ENCODE measurements at regions not wholly inside any gene's neighbourhood (a gene's known extent, or its start where the extent isn't known, plus 50 kb on each side); places are given as distances from the start of the nearest gene placed in this dataset.

GRCh38 chr5:116361171-116361967 is 213.3 kb downstream of the SEMA6A start:
- Histone ChIP-seq H3K4me3 (ENCODE audit: low read length) (no peak overlapping the region), H3K9ac (ENCODE audit: low read depth, low read length) (no peak overlapping the region), H3K27me3 (ENCODE audit: control insufficient read depth, insufficient read depth, low read length) (no peaks in the 10 kb centered on the region)

GRCh38 chr5:116360008-116360853 is 214.4 kb downstream of the SEMA6A start:
- no peak overlapping the region for H3K4me2 ChIP-seq (ENCODE audit: low read length)
- no peaks in the 10 kb centered on the region for H3K4me1 ChIP-seq (ENCODE audit: control insufficient read depth, insufficient read depth, low read length)
- H3K4me3 ChIP-seq (ENCODE audit: low read length), result no peak overlapping the region
- H3K9ac ChIP-seq (ENCODE audit: low read depth, low read length), result no peak overlapping the region
- H3K9me3 ChIP-seq (replicated peaks; ENCODE audit: low read length), result no peaks in the 10 kb centered on the region
- no peaks in the 10 kb centered on the region for H3K36me3 ChIP-seq (ENCODE audit: insufficient read depth, low read length)
- no peaks in the 10 kb centered on the region for H3K27me3 ChIP-seq (ENCODE audit: control insufficient read depth, insufficient read depth, low read length)

More at GRCh38 chr5:116361171-116361967, 213.3 kb downstream of the SEMA6A start:
- H3K4me1 ChIP-seq (ENCODE audit: control insufficient read depth, insufficient read depth, low read length), result no peaks in the 10 kb centered on the region
- H3K36me3 ChIP-seq (ENCODE audit: insufficient read depth, low read length), result no peaks in the 10 kb centered on the region
- H3K4me2 ChIP-seq (ENCODE audit: low read length), result peak overlapping the region; percentile 20
- H3K9me3 ChIP-seq (replicated peaks; ENCODE audit: low read length), result no peaks in the 10 kb centered on the region

DNA sequence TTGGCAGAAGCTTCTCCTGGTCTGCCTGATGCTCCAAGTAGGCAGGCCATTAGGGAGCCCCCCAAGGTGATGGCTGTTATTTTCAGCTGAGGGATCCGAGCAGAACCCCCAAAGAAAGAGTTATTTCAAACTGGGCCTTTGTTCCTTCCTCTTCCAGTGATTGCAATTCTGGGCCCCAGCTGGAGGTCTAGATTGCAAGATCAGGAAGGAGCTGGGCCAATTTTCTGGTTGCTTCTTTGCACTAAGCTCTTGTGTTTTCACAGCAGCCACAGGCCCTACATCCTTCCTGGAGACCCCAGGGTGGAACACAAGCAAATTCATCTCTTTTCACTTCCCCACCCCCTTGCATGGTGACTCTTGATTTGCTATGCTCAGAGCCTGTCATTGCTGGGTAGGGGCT is 215.0 kb downstream of the SEMA6A start:
- H3K27me3 ChIP-seq (ENCODE audit: control insufficient read depth, insufficient read depth, low read length), result no peaks in the 10 kb centered on the region
- no peak overlapping the region for H3K9ac ChIP-seq (ENCODE audit: low read depth, low read length)
- H3K4me1 ChIP-seq (ENCODE audit: control insufficient read depth, insufficient read depth, low read length), result no peaks in the 10 kb centered on the region
- no peak overlapping the region for H3K4me3 ChIP-seq (ENCODE audit: low read length)
- no peaks in the 10 kb centered on the region for H3K36me3 ChIP-seq (ENCODE audit: insufficient read depth, low read length)
- H3K4me2 ChIP-seq (ENCODE audit: low read length), result no peak overlapping the region
- H3K9me3 ChIP-seq (replicated peaks; ENCODE audit: low read length), result peaks cover 3% of the 10 kb centered on the region

- Histone ChIP-seq H3K4me2 (ENCODE audit: low read length) (no peak overlapping the region), H3K36me3 (ENCODE audit: insufficient read depth, low read length) (no peaks in the 10 kb centered on the region), H3K4me3 (ENCODE audit: low read length) (no peak overlapping the region), H3K4me1 (ENCODE audit: control insufficient read depth, insufficient read depth, low read length) (no peaks in the 10 kb centered on the region), H3K9ac (ENCODE audit: low read depth, low read length) (no peak overlapping the region), H3K27me3 (ENCODE audit: control insufficient read depth, insufficient read depth, low read length) (no peaks in the 10 kb centered on the region), H3K9me3 (replicated peaks; ENCODE audit: low read length) (peaks cover 3% of the 10 kb centered on the region)
Observed at GRCh38 chr5:116358911-116359418, 215.7 kb downstream of the SEMA6A start.

DNA sequence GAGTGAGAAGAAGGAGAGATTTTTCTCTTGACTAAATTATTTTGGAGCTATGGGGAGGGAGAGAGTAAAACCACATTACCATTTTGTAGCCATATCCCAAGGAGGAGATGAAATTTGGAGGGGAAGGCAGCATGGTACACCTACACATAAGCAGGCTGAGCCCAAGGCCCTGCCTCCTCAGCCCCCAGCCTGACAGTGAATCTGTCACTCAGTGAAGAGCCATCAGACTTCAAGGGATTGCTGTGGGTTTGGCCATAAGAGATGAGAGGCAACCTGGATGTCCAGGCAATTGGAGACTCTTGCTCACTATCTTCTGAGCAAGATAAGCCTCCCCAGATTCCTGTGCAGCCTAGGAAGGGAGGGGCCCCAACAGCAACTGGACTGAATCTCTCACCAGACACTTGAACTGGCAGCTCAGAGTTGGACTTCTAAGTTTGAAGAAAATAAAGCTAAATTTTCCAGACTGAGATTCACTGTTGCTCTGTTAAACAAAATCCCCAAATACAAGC is 216.6 kb downstream of the SEMA6A start:
- Histone ChIP-seq H3K9me3 (replicated peaks; ENCODE audit: low read length) (peaks cover 3% of the 10 kb centered on the region), H3K9ac (ENCODE audit: low read depth, low read length) (no peak overlapping the region), H3K36me3 (ENCODE audit: insufficient read depth, low read length) (no peaks in the 10 kb centered on the region), H3K4me1 (ENCODE audit: control insufficient read depth, insufficient read depth, low read length) (no peaks in the 10 kb centered on the region), H3K4me3 (ENCODE audit: low read length) (no peak overlapping the region), H3K27me3 (ENCODE audit: control insufficient read depth, insufficient read depth, low read length) (no peaks in the 10 kb centered on the region), H3K4me2 (ENCODE audit: low read length) (no peak overlapping the region)

- no peaks in the 10 kb centered on the region for H3K36me3 ChIP-seq (ENCODE audit: insufficient read depth, low read length)
- H3K9ac ChIP-seq (ENCODE audit: low read depth, low read length), result no peak overlapping the region
- no peaks in the 10 kb centered on the region for H3K27me3 ChIP-seq (ENCODE audit: control insufficient read depth, insufficient read depth, low read length)
- no peak overlapping the region for H3K4me3 ChIP-seq (ENCODE audit: low read length)
- no peaks in the 10 kb centered on the region for H3K4me1 ChIP-seq (ENCODE audit: control insufficient read depth, insufficient read depth, low read length)
- H3K9me3 ChIP-seq (replicated peaks; ENCODE audit: low read length), result peaks cover 3% of the 10 kb centered on the region
- no peak overlapping the region for H3K4me2 ChIP-seq (ENCODE audit: low read length)
Observed at GRCh38 chr5:116355819-116356601, 218.6 kb downstream of the SEMA6A start.

- H3K4me3 ChIP-seq (ENCODE audit: low read length), result no peak overlapping the region
- no peaks in the 10 kb centered on the region for H3K36me3 ChIP-seq (ENCODE audit: insufficient read depth, low read length)
- no peaks in the 10 kb centered on the region for H3K27me3 ChIP-seq (ENCODE audit: control insufficient read depth, insufficient read depth, low read length)
- H3K9me3 ChIP-seq (replicated peaks; ENCODE audit: low read length), result peaks cover 3% of the 10 kb centered on the region
- H3K4me1 ChIP-seq (ENCODE audit: control insufficient read depth, insufficient read depth, low read length), result no peaks in the 10 kb centered on the region
- H3K4me2 ChIP-seq (ENCODE audit: low read length), result no peak overlapping the region
- H3K9ac ChIP-seq (ENCODE audit: low read depth, low read length), result no peak overlapping the region
Observed at GRCh38 chr5:116354699-116355098, 219.9 kb downstream of the SEMA6A start.

GRCh38 chr5:116347657-116348056 is 227.0 kb downstream of the SEMA6A start:
- Histone ChIP-seq H3K4me2 (ENCODE audit: low read length) (no peak overlapping the region), H3K9me3 (replicated peaks; ENCODE audit: low read length) (no peaks in the 10 kb centered on the region), H3K36me3 (ENCODE audit: insufficient read depth, low read length) (no peaks in the 10 kb centered on the region), H3K4me3 (ENCODE audit: low read length) (no peak overlapping the region), H3K9ac (ENCODE audit: low read depth, low read length) (no peak overlapping the region), H3K27me3 (ENCODE audit: control insufficient read depth, insufficient read depth, low read length) (no peaks in the 10 kb centered on the region), H3K4me1 (ENCODE audit: control insufficient read depth, insufficient read depth, low read length) (no peaks in the 10 kb centered on the region)

DNA sequence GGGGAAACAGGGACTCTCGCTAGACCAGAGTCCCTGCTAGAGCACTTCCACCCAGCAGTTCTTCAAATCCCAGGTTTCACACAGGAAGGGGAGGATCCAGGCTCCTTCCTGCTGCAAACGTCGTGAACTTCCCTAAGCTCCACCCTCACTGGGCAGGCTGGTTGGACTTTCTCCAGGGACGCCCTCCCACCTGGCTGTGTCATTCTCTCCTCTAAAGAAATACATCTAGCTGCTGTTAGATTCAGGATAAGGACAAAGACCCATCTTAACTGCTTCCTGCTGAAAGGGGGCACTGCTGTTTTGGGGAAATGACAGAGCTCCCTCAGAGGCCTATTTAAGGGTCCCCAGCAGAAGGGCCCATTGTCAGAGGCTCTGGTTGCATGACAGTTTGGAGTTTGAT is 230.7 kb downstream of the SEMA6A start:
- H3K4me2 ChIP-seq (ENCODE audit: low read length), result no peak overlapping the region
- no peaks in the 10 kb centered on the region for H3K27me3 ChIP-seq (ENCODE audit: control insufficient read depth, insufficient read depth, low read length)
- no peak overlapping the region for H3K9ac ChIP-seq (ENCODE audit: low read depth, low read length)
- H3K36me3 ChIP-seq (ENCODE audit: insufficient read depth, low read length), result no peaks in the 10 kb centered on the region
- H3K4me3 ChIP-seq (ENCODE audit: low read length), result no peak overlapping the region
- H3K9me3 ChIP-seq (replicated peaks; ENCODE audit: low read length), result no peaks in the 10 kb centered on the region
- no peaks in the 10 kb centered on the region for H3K4me1 ChIP-seq (ENCODE audit: control insufficient read depth, insufficient read depth, low read length)

Data from skeletal muscle satellite cell (primary cell).